Body of pancreas (tissue), 4 donors: ENCODE measurements at regions not wholly inside any gene's neighbourhood (a gene's known extent, or its start where the extent isn't known, plus 50 kb on each side); places are given as distances from the start of the nearest gene placed in this dataset.
"Not testable (repeated sequence)": the region's sequence is repeated elsewhere in the genome, so short reads cannot be mapped to it uniquely, and the experiment has no call there.

Source experiments
- POLR2A ChIP-seq, 3 donors: fragments of 450-650 bp; IDR thresholded peaks; one replicate each; pipeline ENCODE4 v1.6.1; 2016; ENCODE audit warnings: antibody characterized with exemption in 3 of 3, mild to moderate bottlenecking in 2 of 3
- TF ChIP-seq, protein P1 (sequence below), 7 experiments: fragments of 450-650 bp in 4 of 7; fragments of 200-600 bp in 3 of 7; sonication (generic) in 3 of 7; IDR thresholded peaks; one replicate each; pipeline ENCODE4 v1.5.1; 2016 to 2019; ENCODE audit warnings: antibody characterized with exemption in 7 of 7

DNA sequence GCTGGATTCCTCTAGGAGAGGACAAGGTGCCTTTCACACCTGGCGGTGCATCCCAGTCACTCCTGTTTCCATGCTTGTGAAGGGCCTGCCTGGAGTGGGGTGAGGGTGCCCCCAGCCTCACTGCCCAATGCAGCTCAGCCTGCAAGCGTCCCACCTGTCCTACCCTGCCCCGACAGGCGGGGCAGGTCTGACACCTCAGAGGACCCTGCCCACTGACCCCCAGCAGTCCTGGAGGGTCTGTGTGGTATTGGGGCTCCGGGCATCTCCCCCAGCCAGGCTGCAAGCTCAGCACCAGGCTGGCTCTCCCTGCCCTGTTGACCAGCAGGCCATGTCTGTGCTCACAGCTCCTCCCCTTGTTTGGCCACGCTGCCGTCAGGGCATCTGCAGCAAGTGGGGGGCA is 194.9 kb downstream of the LIPI start:
- TF ChIP-seq, protein P1, sequence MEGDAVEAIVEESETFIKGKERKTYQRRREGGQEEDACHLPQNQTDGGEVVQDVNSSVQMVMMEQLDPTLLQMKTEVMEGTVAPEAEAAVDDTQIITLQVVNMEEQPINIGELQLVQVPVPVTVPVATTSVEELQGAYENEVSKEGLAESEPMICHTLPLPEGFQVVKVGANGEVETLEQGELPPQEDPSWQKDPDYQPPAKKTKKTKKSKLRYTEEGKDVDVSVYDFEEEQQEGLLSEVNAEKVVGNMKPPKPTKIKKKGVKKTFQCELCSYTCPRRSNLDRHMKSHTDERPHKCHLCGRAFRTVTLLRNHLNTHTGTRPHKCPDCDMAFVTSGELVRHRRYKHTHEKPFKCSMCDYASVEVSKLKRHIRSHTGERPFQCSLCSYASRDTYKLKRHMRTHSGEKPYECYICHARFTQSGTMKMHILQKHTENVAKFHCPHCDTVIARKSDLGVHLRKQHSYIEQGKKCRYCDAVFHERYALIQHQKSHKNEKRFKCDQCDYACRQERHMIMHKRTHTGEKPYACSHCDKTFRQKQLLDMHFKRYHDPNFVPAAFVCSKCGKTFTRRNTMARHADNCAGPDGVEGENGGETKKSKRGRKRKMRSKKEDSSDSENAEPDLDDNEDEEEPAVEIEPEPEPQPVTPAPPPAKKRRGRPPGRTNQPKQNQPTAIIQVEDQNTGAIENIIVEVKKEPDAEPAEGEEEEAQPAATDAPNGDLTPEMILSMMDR (IDR thresholded peaks at IDR 0.05): not testable (repeated sequence)
- not testable (repeated sequence) for TF ChIP-seq POLR2A (IDR thresholded peaks at IDR 0.05)
